Ovary (tissue), 7 donors: ENCODE measurements at regions not wholly inside any gene's neighbourhood (a gene's known extent, or its start where the extent isn't known, plus 50 kb on each side); places are given as distances from the start of the nearest gene placed in this dataset.

Source experiments
- DNase-seq, 5 donors: peaks; one replicate each; pipeline ENCODE4 v3.0.0-alpha.2; 2019 to 2020
- H3K27ac ChIP-seq, 2 donors: fragments of 200-600 bp; one replicate each; pipeline versions ENCODE4 v1.5.1 to v1.8.0; 2019 to 2022
- H3K27me3 ChIP-seq: fragments of 200-600 bp; one replicate; pipeline ENCODE4 v1.8.0; 2022
- H3K36me3 ChIP-seq: fragments of 200-600 bp; sonication (generic); one replicate; pipeline ENCODE4 v1.5.1; 2019
- H3K4me1 ChIP-seq: one replicate; pipeline ENCODE4 v1.8.1; 2013; ENCODE audit warnings: mild to moderate bottlenecking, moderate library complexity; ENCODE audit not compliant: insufficient read depth
- H3K4me3 ChIP-seq: fragments of 200-600 bp; sonication (generic); one replicate; pipeline ENCODE4 v1.5.1; 2017
- H3K9me3 ChIP-seq, 2 donors: fragments of 200-600 bp in 1 of 2; sonication (generic) in 1 of 2; one replicate each; pipeline versions ENCODE4 v1.5.1 to v1.8.1; 2013 to 2019; ENCODE audit warnings: mild to moderate bottlenecking in 1 of 2, moderate library complexity in 1 of 2
- CTCF ChIP-seq, 3 donors: fragments of 450-650 bp in 2 of 3; fragments of 200-600 bp in 1 of 3; IDR thresholded peaks; one replicate each; pipeline versions ENCODE4 v1.5.1 to v1.8.0; 2016 to 2022; ENCODE audit warnings: antibody characterized with exemption in 3 of 3, mild to moderate bottlenecking in 1 of 3
- EP300 ChIP-seq: sonication (generic); formaldehyde crosslinking; IDR thresholded peaks from one replicate; pipeline ENCODE4 v1.6.1; 2017; ENCODE audit warnings: antibody characterized with exemption
- POLR2A ChIP-seq: fragments of 450-650 bp; IDR thresholded peaks from one replicate; pipeline ENCODE4 v1.6.1; 2017; ENCODE audit warnings: antibody characterized with exemption, mild to moderate bottlenecking, moderate library complexity
- WGBS, 3 donors: extraction: QIAGEN DNeasy Blood & Tissue Kit in 1 of 3; methylation state at CpG; one replicate each; pipeline versions ENCODE4 v1.1.5 to v1.1.7; 2013 to 2017; 5-methylcytosine and 5-hydroxymethylcytosine counted together
- intact Hi-C, 4 donors: fragments of 100-400 bp; cut with DNase I; formaldehyde crosslinking; loops; one replicate each; pipeline versions ENCODE4 v1.11.0 to v1.15.1; 2022 to 2023
- donor health status: DM: no; HTN: no; CAD: no; lungs with moderate emphysema.
- donor health status: DM: no; HTN: no; CAD: no.
- donor health status: Bipolar disorder and iron deficiency.
- donor health status: DM: no; HTN: no; CAD: no.
- donor health status: DM: yes; HTN: yes; CAD: no.

- no peak overlapping the region for H3K27ac ChIP-seq
- TF ChIP-seq CTCF (IDR thresholded peaks at IDR 0.05): no peak
- TF ChIP-seq POLR2A: no peak
- TF ChIP-seq EP300: no peak
- DNase-seq: no peak
- no peaks in the 10 kb centered on the region for H3K9me3 ChIP-seq
- 49 to 69% (median 59%) methylated on average over 2 of the region's 2 CpGs for whole genome bisulfite sequencing, 3 donors
- H3K4me1 ChIP-seq: no peaks in the 10 kb centered on the region
- no peaks in the 10 kb centered on the region for H3K27me3 ChIP-seq
- H3K36me3 ChIP-seq: no peaks in the 10 kb centered on the region
- intact Hi-C loops: no loop called here
- no peak overlapping the region for H3K4me3 ChIP-seq
Observed at GRCh38 chr4:27194599-27195176, 334.0 kb downstream of the STIM2 start.

- no peaks in the 10 kb centered on the region for H3K9me3 ChIP-seq
- no peaks in the 10 kb centered on the region for H3K4me1 ChIP-seq
- WGBS, 3 donors: 0 to 47% (median 46%) methylated on average over 2 of the region's 2 CpGs
- intact Hi-C loops: no loop called here
- H3K4me3 ChIP-seq: no peak overlapping the region
- no peak for TF ChIP-seq POLR2A
- TF ChIP-seq CTCF (IDR thresholded peaks at IDR 0.05): no peak
- TF ChIP-seq EP300: no peak
- H3K27ac ChIP-seq: no peak overlapping the region
- no peak for DNase-seq
- no peaks in the 10 kb centered on the region for H3K27me3 ChIP-seq
- H3K36me3 ChIP-seq: no peaks in the 10 kb centered on the region
Observed at GRCh38 chr4:27198246-27198645, 337.6 kb downstream of the STIM2 start.

GRCh38 chr4:27198971-27199370, 338.3 kb downstream of the STIM2 start:
- no peaks in the 10 kb centered on the region for H3K27me3 ChIP-seq
- H3K4me1 ChIP-seq: no peaks in the 10 kb centered on the region
- WGBS, 3 donors: 60 to 71% (median 63%) methylated on average over 2 of the region's 2 CpGs
- no peak overlapping the region for H3K4me3 ChIP-seq
- no peak for DNase-seq
- no peak overlapping the region for H3K27ac ChIP-seq
- TF ChIP-seq EP300 (no peak), POLR2A (no peak), CTCF (IDR thresholded peaks at IDR 0.05) (no peak)
- no peaks in the 10 kb centered on the region for H3K36me3 ChIP-seq
- H3K9me3 ChIP-seq: no peaks in the 10 kb centered on the region
- intact Hi-C loops: no loop called here

- no peak overlapping the region for H3K4me3 ChIP-seq
- H3K9me3 ChIP-seq: no peaks in the 10 kb centered on the region
- intact Hi-C loops: no loop called here
- no peaks in the 10 kb centered on the region for H3K36me3 ChIP-seq
- H3K4me1 ChIP-seq: no peaks in the 10 kb centered on the region
- DNase-seq: no peak
- no peak for TF ChIP-seq CTCF (IDR thresholded peaks at IDR 0.05)
- no peak for TF ChIP-seq EP300
- no peak for TF ChIP-seq POLR2A
- H3K27me3 ChIP-seq: no peaks in the 10 kb centered on the region
- H3K27ac ChIP-seq: no peak overlapping the region
Observed at GRCh38 chr4:27206009-27206408, 345.4 kb downstream of the STIM2 start.
